BE2C (cell line): ENCODE measurements at regions not wholly inside any gene's neighbourhood (a gene's known extent, or its start where the extent isn't known, plus 50 kb on each side); places are given as distances from the start of the nearest gene placed in this dataset.

Experiments used
- DNase-seq: peaks from one replicate; pipeline ENCODE4 v3.0.0-alpha.2; 2020
- H3K27me3 ChIP-seq: fragments of 250-450 bp; sonication (Bioruptor Pico); 2 replicates; pipeline ENCODE4 v1.5.1; 2020; ENCODE audit warnings: mild to moderate bottlenecking
- H3K36me3 ChIP-seq: fragments of 250-450 bp; sonication (Bioruptor Pico); 2 replicates; pipeline ENCODE4 v1.5.1; 2020; ENCODE audit warnings: mild to moderate bottlenecking
- H3K4me1 ChIP-seq: fragments of 250-450 bp; sonication (Bioruptor Pico); 2 replicates; pipeline ENCODE4 v1.5.1; 2020
- H3K4me3 ChIP-seq: 2 replicates; pipeline ENCODE4 v1.5.1; 2011; ENCODE audit warnings: low read depth, low read length
- H3K9me3 ChIP-seq: fragments of 250-450 bp; sonication (Bioruptor Pico); 2 replicates; pipeline ENCODE4 v1.5.1; 2020
- CTCF ChIP-seq: IDR thresholded peaks from 2 replicates; pipeline ENCODE4 v1.5.1; 2012; ENCODE audit warnings: mild to moderate bottlenecking, low read depth, low read length

GRCh38 chr16:77069929-77070328 is 121.1 kb upstream of the MON1B start:
- H3K4me3 ChIP-seq: no peak overlapping the region
- H3K4me1 ChIP-seq: no peaks in the 10 kb centered on the region
- no peak for DNase-seq
- no peaks in the 10 kb centered on the region for H3K36me3 ChIP-seq
- no peaks in the 10 kb centered on the region for H3K9me3 ChIP-seq
- no peak for TF ChIP-seq CTCF
- no peaks in the 10 kb centered on the region for H3K27me3 ChIP-seq

DNA sequence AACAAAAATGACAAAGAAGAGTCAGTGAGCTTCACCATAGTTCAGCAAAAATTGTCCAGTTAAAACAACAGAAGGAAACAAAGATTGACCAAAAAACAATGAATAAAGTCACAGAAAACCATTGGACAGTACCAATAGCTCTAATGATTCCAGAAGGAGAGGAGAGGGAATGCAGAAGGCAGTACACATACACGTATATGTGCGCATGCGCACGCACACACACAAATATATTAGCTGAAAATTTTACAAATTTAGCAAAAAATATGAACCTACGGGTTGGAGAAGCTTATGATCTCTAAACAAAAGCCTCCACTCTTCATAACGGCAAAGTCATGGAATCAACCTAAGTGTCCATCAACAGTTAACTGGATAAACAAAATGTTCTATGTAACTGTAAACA is 120.3 kb upstream of the MON1B start:
- DNase-seq: no peak
- H3K4me3 ChIP-seq: no peak overlapping the region
- no peaks in the 10 kb centered on the region for H3K4me1 ChIP-seq
- no peaks in the 10 kb centered on the region for H3K9me3 ChIP-seq
- H3K27me3 ChIP-seq: no peaks in the 10 kb centered on the region
- no peaks in the 10 kb centered on the region for H3K36me3 ChIP-seq
- TF ChIP-seq CTCF: no peak

- Histone ChIP-seq H3K27me3 (no peaks in the 10 kb centered on the region), H3K9me3 (no peaks in the 10 kb centered on the region), H3K4me1 (no peaks in the 10 kb centered on the region), H3K36me3 (no peaks in the 10 kb centered on the region), H3K4me3 (no peak overlapping the region)
- no peak for DNase-seq
- no peak for TF ChIP-seq CTCF
Measured at GRCh38 chr16:77076839-77077238, 114.2 kb upstream of the MON1B start.

GRCh38 chr16:77077256-77077922 is 113.6 kb upstream of the MON1B start:
- no peaks in the 10 kb centered on the region for H3K36me3 ChIP-seq
- H3K4me3 ChIP-seq: no peak overlapping the region
- H3K27me3 ChIP-seq: no peaks in the 10 kb centered on the region
- DNase-seq: no peak
- H3K9me3 ChIP-seq: no peaks in the 10 kb centered on the region
- H3K4me1 ChIP-seq: no peaks in the 10 kb centered on the region
- TF ChIP-seq CTCF: no peak

- no peak for TF ChIP-seq CTCF
- H3K4me1 ChIP-seq: no peaks in the 10 kb centered on the region; the same call in 1 of the 2 replicates
- H3K36me3 ChIP-seq: no peaks in the 10 kb centered on the region
- H3K27me3 ChIP-seq: no peaks in the 10 kb centered on the region
- H3K4me3 ChIP-seq: no peak overlapping the region
- DNase-seq: no peak
- no peaks in the 10 kb centered on the region for H3K9me3 ChIP-seq
Measured at GRCh38 chr16:77085981-77086380, 105.0 kb upstream of the MON1B start.

- H3K4me1 ChIP-seq: no peaks in the 10 kb centered on the region
- no peaks in the 10 kb centered on the region for H3K27me3 ChIP-seq
- TF ChIP-seq CTCF: no peak
- no peak for DNase-seq
- H3K4me3 ChIP-seq: no peak overlapping the region
- no peaks in the 10 kb centered on the region for H3K9me3 ChIP-seq
- H3K36me3 ChIP-seq: no peaks in the 10 kb centered on the region
Measured at GRCh38 chr16:77090062-77090461, 100.9 kb upstream of the MON1B start.
